NCI-H2196 (cell line): ENCODE measurements at regions not wholly inside any gene's neighbourhood (a gene's known extent, or its start where the extent isn't known, plus 50 kb on each side); places are given as distances from the start of the nearest gene placed in this dataset.
"Not testable (repeated sequence)": the region's sequence is repeated elsewhere in the genome, so short reads cannot be mapped to it uniquely, and the experiment has no call there.

Source experiments
- DNase-seq: peaks from one replicate; lab custom pipeline; 2025; ENCODE audit not compliant: unreplicated experiment; lab: John Stamatoyannopoulos, UW

DNA sequence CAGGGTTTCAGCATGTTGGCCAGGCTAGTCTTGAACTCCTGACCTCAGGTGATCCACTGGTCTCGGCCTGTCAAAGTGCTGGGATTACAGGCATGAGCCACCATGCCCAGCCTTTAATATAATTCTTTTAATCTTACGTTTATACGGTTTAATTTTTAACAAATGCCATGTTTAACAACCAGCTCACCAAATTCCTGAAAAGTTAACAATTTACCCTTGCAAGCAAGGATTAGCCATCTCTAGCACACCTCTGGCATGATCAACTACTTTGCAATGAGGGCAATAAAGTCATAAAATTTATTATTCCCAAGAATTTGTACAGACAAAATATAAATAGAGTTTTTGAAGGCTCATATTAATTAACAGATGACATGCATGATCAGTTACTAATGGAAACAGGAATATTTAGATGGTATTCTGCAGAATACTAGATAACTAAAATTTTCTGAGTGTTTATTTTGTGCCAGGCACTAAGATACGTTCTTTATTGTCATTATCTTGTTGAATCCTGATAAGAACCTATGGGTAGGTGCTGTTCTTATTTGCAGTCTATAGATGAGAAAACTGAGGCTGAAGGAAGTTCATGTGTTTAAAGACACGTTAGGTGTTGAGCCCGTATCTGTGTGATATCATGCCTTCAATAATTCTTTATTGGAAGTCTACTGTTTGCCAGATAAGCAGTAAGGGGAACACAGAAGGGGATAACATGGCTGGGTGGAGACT, 190.1 kb downstream of the CDCA7 start:
- no peak for DNase-seq

DNA sequence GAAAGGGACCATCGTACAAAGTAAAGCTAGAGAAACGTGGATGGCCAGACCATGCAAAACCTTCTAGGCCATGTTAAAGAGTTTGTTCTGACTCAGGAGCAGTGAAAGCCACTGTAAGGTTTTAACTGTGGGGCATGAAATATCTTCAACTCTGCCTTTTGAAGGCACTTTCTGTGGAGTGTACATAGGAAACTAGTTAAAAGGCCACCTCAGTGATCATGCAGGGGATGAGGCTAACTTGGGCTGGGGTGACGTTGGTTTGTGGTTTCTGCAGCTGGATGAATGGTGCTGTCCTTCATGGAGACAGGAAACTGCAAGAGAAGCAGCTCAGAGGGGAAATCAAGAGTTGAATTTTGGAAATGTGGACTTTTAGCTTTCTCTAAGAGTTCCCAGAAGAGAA, 190.7 kb downstream of the CDCA7 start:
- no peak for DNase-seq

DNA sequence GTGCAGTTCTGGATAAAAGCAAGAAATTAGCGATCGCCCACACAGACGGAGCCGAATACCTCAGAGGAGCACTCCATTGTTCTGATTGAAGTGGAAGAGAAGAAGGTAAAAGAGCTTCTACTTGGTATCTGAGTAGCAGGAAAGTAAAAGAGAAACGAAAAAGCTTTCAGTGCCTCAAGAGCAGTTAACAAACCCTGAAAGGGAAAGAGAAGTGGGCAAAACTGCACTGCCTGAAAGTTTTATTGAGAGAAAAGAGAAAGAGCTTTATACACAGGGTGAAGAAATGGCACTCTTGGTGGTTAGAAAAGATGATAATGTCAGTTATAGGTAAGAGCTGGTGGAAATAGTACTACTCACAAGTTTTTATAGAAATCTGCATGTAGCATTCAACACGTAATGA, 192.8 kb downstream of the CDCA7 start:
- DNase-seq: no peak

DNA sequence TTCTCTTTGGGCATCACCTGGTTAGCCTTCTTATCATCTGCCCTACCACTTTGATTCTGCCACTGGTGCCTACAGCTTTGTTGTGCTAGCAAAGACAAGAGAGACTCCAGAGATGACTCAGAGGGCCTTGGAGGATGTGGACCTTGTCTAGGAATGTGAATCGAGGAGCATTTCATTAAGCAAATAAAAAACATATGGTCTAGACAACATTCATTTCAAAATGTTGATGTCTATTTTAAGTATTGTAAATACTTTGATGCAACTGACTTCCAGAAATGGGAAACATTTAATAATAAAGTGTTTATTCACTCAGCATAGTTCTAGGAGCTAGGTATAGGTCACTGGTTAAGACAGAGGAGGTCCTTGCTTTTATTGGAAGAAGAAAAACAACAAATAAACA, 195.5 kb downstream of the CDCA7 start:
- no peak for DNase-seq

DNA sequence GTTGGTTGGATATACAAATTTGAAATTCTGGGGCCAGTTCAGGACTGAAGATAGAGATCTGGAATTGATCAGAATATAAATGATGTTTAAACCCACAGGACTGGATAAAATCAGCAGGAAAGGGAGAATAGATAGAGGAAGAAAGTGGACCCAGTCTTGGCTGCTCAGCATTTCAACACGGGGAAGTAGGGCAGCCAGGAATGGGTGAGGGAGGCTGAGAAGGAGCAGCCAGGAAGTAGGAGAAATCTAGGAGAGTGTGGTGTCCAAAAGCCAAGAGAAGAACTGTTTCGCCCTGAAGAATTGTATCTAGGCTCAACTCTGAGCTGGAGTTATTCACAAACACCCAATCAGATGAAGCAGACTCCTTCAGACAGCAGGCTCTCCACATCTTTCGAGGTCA, 197.9 kb downstream of the CDCA7 start:
- DNase-seq: no peak

DNA sequence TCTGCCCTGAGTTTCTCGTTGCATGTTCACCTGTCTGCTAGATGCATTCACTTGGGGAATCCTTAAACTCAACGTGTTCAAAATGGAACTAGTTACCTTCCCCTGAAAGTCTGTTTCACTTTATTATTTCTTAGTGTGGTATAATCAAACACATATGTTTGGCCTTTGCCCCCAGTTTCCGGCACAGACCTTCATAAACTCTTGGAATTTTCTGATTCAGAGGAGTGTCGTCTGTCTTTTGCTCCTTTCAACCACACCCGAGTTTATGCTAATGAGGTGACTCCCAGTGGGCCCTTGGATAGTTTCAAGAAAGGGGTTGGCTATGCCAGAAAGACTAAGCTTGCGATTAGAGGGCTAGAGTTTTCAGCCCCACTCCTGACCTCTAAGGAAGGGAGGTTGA, 198.9 kb downstream of the CDCA7 start:
- no peak for DNase-seq

DNA sequence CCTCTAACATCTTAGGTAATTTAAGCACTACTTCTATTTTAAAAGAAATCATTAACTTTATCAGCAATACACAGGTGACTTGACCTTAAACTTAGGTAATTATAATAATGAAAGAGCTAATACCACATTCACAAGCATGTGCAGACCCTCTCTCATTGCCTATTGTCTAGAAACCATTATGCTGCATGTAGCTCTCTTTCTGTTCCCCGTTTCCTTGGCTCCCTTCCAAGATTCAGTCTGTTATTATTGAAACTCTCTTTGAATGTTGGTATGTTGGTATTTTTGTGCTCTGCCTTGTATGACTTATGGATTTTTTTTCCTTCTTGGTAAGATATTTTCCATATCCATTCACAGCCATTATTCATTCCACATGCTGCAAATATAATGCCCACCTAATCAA, 201.2 kb downstream of the CDCA7 start:
- peak; percentile 26 for DNase-seq

DNA sequence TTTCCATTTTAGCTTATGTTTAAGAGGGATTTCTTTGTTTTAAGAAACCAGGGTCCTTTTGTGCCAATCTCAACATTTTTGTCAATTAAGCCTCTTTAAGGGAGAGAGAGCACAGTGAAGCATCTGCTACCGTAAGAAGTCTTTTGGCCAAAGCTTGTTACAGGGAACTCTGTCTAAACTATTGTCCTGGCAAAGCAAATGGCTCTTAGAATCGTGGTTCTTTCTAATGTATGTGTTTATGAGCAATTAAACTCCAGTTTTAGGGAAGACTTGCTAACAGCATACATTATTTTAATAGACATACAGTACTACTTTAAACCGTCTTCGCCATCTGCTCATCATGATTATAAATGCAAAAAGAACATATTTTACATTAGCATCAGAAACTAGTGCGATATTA, 202.1 kb downstream of the CDCA7 start:
- no peak for DNase-seq

DNA sequence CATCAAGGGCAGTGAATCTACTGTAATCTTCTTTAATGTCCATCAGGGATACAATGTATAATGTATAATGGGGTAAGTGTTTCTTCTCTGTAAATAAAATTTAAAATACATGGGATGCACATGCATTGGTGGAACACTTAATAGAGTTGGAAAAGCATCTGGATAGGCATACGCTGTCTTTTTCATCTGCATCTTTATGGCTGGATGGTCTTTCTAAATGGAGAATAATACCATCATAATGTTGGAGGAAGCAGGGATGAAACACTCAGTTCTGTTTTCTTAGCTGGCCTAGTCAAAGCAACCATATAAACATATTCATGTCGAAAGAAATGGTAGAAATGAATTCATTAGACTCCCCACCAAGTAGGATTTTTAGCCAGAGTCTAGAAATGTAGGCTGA, 202.8 kb downstream of the CDCA7 start:
- no peak for DNase-seq

DNA sequence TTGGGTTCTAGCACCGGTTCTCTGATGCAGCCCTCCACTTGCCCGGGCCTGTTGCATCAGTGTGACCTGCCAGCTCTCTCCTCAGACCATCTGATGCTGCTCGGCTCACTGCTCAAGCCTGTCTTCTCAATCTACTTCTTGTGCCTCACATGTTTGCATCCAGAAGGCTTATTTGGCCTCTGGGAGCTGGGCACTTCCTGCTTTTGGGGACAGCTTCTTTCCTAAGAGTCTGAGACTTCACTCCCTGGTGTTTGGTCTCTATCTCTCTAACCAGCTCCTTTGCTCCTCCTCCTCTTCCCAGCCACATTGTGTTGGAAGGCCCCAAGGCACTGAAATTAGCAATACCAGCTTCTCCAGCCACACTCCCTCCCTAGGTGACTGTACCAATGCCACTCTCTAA, 212.8 kb downstream of the CDCA7 start:
- no peak for DNase-seq

DNA sequence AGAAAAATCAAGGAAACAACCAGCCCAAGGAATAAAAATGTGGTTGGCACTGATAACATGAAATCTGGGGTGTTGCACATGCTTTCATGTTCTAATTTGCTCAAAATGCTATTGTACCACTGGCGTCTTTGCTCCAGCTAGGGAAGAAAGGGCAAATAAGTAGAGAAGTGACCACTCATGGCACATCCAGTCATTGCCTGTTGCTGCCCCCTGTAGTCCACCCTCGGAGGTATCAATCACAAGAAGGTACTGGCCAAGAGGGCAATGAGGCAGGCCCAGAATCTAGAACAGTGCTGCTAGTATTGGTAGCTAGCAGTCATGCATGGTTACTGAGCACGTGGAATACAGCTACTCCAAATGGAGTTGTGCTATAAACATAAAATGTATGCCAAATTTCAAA, 213.4 kb downstream of the CDCA7 start:
- DNase-seq: peak; percentile 14

DNA sequence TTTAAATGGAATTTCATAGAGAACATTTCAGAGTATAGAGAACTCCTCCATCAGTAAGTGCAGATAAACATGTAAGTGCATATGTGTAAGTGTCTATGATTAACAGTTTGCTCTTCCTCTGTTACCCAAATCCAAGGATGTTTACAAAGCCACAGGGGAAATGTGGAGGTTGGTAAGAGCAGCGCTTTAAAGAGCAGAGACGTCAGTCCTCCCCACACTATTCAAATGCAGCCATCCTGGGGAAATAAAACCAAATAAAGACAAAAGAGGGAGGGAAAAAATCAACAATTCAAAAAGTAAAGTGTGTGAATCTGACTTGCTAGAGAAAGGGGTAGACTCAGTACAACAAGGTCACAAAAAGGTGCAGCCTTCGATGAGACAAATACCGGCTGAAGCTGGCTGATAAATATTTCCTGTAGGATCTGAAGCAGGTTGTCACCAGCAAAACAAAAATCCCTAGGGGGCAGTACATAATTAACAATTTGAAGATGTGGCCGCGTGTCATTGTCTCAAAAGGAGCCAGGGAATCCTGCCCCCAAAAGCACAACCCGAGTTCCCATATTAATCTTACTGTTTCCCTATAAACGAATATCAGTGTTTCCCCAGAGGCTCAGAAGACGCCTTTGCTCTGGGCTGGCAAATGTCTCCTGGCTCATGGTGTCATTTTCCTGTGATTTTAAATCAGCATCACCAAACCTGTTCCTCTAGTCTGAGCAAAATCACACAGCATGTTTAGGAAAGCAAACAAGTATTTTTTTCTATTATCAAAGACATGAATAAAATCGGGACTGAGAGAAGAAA, 216.5 kb downstream of the CDCA7 start:
- peak; percentile 66 for DNase-seq

DNA sequence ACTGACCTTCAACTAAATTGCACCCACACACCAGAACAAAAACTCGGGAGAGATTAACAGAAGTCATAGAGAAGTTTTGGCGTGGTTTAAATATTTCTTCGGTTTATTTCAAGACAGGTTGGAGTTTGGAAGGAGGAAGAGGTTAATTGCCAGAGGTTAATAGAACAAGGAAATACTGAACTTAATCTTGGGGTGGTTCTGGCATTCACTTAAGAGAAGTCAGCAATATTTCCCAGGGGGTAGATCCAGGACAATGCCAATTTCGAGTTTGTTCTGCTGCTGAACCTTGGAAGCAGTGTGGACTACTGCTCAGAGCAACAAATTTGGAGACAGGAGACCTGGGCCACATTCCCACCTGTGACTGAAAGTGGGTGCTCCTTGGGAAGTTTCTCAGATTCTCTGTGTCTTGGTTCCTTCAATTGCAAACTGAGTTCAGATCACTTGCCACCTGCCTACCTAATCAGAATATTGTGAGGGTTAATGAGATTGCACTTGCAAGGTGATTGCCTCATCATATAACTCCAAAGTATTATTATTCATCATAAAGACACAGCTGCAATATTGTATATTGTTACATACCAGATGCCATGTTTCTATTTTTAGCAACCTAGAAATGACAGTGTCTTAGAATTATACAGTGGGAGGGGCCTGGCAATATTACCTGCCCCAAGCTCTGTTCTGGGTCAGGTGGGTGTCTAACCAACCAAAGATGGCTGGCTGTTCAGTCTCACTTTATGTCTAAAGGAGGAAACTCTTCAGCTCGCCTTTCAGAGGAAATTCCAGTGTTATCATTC, 217.4 kb downstream of the CDCA7 start:
- no peak for DNase-seq

DNA sequence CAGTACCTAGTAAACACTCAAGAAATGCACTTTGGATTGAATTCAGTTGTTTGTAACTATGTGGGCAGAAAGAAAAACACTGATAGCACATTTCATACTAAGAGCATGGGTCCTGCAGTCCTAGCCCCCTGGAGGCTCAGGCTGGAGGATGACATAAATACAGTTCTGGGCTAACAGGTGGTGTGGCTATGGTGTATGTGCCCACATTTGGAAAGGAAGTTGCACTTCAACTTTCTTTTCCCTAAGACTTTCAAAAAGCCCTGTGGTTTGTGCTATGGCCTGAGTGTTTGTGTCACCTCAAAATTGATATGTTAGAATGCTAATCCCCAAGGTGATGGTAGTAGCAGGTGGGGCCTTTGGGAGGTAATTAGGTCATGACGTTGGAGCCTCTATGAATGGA, 218.2 kb downstream of the CDCA7 start:
- peak; percentile 12 for DNase-seq

DNA sequence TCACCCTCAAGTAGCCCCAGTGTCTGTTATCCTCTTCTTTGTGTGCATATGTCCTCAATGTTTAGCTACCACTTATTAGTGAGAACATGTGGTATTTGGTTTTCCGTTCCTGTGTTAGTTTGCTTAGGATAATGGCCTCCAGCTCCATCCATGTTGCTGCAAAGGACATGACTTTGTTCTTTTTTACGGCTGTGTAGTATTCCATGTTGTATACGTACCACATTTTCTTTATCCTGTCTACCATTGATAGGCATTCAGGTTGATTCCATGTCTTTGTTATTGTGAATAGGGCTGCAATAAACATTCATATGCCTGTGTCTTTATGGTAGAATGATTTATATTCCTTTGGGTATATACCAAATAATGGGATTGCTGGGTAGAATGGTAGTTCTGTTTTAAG, 219.1 kb downstream of the CDCA7 start:
- not testable (repeated sequence) for DNase-seq

DNA sequence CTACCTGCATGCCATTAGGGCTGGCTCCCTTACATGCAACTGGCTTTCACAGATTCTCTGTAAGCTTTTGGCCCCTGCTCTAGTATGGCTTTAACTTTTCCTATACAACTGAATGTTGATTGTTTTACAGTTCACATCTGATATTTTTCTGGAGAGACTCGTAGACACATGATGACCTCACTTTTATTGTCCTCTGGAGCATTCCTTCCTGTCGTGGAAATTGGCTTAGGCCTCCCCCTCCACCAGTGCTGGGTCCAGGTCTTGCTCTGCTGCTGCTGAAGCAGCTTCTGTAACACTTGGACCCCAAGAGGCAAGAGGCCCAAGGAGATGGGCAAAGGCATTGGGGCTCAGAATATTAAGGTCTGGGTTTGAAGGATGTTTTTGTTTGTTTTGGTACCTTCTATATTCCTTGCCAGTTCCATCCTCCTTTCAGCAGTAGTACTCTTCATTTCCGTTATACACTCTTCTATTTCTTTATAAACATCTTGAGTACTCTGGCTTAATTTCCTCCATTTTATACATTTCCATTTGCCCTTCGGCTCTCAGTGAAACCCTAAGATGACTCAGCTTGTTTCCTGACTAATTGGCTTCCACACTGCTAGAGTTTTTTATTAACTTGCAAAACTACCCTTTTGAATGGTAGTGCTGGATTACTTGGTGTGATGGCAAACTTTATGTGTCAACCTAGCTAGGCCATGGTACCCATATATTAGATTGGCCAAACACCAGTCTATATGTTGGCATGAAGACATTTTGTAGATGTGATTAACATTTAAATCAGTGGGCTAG, 219.8 kb downstream of the CDCA7 start:
- DNase-seq: no peak

DNA sequence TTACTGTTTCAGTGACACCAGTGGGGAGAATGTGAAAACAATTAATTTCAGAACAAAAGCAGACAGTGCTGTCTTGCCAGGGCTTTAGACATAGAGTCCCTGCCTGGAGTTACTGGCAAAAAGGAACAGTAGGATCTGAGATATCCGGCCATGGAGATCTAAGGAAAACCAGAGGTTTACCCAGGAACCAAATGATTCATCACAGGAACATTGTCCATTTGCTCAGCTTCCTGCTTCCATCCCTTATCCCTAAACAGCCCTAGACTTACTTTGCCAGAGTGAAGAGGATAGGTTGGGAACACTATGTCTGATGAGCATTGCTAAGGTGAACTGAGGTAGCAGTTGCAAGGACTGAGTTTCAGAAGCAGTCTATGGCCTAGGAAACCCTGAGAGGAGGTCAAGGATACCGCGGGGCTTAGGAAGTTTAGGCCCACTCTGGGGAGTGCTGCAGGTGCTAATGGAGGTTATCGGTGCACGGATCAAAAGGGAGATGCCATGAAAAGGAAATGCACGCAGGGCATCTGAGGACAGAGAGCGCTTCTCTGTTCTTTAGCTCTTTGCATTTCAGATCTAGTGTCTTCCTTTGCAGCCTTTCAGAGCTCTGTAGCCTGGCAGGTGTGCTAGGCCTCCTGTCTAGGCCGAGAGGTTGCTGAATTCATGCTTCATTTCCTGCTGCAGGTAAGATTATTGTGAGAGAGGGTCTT, 223.9 kb downstream of the CDCA7 start:
- no peak for DNase-seq

DNA sequence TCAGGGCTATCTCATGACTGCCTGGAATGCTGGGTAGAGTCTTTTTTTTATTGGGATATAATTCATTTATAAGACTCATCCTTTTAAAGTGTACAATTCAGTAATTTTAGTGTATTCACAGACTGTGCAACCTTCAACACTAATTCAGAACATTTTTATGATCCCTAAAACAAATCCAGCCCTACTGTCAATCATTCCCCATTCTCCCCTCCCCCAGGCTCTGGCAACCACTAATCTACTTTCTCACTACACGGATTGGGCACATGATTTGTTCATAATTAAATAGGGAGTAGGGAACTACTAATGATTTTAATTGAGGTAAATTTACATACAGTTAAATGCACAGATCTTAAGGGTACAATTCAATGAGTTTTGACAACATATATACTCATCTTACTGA, 225.7 kb downstream of the CDCA7 start:
- DNase-seq: no peak

DNA sequence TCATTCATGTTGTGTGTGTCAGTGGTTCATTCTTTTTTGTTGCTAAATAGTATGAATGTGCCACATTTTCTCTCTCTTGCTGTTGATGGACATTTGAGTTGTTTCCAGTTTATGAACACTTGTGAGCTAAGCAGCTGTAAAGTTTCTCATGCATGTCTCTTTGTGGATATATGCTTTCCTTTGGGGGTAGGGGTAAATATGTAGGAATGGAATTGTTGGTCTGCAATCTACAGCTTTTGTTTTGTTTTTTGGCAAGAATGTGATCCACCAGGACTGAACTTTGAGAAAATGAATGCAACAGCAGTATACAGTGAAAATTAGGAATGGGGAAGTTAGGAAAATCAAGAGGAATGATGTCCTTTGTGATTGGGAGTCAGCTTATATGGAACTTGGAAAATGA, 226.3 kb downstream of the CDCA7 start:
- DNase-seq: no peak

DNA sequence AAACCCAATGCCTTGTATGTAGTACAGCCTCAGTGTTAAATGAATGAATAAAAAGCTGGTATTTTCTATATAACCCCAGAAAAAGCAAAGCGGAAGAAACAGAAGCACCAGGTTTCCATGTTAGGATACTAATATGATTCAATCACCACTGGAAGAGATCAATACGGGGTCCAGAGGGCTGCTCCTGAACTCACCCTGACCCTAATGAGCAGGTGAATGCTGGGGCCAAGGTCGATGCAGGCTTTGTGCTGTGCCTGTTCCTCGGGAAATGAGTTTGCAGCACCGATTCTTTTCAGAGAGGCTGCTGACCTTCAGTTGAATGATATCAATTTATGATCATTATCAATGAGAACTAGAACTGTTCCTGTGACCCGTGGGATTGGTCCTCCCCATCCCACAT, 228.5 kb downstream of the CDCA7 start:
- DNase-seq: no peak

DNA sequence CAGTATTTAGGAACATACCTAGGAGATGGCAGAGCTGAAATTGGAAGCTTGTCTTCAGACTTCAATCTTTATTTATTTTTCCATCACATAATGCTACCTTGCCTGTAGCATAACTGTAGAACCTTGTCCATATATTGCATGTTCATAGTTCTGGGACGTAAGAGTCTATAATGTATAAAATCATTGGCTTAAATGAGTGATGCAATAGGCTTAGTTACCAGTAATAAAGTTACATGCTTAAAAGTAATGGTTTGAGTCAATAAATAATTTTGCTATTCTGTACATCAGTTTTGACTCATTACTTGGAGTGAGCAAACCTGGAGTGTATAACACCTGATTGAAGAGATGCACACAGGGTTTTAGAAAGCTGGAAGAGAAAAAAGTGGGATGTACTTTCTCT, 229.3 kb downstream of the CDCA7 start:
- no peak for DNase-seq
